ENCODE measurements at regions not wholly inside any gene's neighbourhood (a gene's known extent, or its start where the extent isn't known, plus 50 kb on each side); places are given as distances from the start of the nearest gene placed in this dataset.
A peak's percentile ranks its signal among the peaks of the same experiment; 100 is the strongest.
"Not testable (repeated sequence)": the region's sequence is repeated elsewhere in the genome, so short reads cannot be mapped to it uniquely, and the experiment has no call there.

DNA sequence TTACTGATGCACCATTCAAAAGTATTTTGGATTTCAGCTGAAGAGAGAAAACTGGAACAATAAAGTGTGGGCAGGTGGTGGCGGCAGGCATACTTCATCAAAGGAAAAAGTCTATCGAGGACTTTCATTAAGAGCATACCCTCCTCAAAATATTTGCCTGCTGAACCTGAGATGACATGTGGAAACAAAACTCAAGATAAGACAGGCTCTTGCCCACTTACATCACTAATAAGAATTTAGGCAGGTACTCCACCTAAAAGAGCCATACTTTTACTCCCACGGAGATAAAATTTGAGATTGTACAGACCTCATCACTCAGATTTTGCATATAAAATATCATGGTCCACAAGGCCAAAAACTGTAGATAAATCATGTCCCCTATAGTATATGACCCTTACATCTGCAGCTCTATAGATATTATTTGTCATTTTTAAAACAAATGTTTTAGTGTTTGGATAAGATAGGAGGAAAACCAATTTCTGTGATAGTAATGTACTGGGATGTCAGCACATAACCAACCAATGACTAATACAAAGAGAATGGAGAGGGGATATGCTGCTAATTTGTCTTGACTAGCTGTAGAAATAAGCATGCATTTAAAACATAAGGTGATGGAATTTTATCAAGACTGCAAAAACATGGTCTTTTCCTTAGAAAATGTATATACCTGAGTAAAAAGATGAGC, 730.6 kb upstream of the ZNF608 start:
- DNase-seq (ENCODE audit: low spot score), result no peak

DNA sequence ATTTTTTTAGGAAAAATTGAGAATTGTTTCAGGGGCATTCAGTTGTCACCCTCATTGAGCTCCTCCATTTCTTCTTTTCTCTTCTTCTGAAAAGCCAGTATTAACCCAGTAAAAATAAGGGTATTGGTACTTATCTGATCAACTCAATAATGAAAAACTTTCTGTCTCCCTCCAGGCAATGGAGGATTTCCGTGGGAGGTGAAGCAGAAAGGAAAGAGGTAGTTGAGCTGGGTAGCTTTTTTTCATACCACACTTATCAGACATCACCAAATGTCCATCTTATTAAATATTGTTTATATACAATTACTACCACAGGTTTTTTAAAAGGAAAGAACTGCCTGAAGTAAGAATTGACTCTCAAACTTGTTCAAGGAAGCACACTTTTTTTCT, 731.1 kb upstream of the ZNF608 start:
- no peak for DNase-seq (ENCODE audit: low spot score)

DNA sequence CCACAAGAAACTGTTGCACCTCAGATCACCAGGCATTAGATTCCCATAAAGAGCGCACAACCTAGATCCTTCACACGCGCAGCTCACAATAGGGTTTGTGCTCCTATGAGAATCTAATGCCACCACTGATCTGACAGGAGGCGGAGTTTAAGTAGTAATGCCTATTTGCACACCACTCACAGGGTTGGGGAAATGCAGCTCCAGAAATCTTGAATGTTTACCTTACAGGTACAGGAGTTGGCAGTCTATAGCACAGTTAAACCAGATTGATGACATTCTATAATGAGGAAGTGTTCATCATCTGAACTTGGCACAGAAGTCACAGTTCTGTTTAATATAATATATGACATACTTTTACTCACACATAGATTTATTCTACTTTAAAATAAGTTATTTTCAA, 732.2 kb upstream of the ZNF608 start:
- no peak for DNase-seq (ENCODE audit: low spot score)

DNA sequence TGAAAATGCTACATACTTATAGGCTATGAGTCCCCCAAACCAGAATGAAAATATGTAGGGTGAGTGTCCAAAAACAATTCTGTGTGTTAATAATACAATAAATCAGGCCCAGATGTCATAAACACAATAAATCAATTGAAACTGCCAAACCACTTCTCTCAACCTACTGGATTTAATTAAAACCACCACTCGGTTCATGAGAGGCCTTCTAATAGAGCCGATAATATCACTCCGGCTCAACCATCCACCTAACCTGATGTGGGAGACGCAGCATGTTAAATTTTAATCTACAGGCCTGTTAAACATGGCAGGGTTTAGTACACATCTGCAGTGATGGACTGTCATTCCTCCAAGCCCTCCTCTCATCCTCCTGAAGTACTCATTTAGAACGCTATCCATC, 734.5 kb upstream of the ZNF608 start:
- no peak for DNase-seq (ENCODE audit: low spot score)

DNA sequence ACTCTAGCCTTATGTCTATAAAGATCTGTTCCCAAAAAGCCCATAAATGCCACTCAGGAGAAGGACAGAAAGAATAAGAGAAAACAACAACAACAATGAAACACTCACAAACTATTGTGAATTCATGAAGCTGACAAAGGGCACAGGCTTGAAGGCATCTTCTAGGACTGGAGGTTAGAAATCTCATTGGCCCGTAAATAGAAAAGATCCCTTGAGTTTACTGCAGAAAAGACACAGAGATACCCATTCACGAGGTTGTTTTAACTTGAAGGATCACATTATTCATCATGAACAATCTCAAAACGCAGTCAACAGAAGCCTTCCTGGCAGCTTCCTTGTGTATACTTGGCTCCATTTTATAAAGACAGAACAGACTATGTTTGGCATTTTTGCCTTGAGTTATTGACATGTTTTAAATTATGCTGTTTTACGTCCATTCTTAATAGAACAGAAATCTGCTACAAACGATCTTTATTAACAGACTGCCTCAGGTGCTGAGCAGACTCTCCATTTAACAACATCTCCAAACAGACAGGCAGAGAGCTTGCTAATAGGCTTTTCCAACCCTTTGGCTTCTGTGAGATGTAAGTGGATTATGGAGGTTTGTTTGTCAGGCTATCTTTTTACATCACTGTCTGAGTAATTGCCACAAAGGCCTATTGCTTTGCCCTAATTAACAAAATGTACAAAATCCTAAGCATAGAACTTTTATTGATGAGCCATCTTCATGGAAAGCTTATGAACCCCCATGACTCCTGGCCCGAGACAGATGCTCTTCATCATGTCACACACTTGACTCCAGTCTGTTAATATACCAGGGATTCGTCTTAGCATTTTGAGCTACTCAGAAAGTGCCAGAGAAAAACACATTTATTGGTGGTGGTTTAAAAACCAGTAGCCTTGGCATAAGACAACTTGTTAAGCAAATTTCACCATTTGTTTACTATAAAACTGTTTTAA, 735.3 kb upstream of the ZNF608 start:
- DNase-seq (ENCODE audit: low spot score), result no peak

DNA sequence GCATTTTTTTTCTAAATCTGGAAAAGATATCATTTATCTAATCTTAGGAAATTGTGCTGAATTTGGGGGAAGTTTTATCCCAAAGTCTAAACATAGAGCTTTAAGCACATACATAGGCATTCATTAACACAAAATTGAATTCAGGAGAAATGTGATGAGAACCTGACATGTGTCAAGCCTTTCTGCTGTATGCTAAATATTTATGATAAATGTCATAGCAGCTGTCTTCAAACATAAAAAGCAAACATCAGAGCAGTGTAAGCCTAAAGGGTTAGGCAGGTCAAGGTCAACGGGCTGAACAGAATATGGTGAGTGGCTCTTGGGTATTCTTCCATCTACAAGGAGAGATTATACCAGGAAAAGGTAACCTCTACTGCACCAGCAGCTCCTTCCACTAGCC, 737.2 kb upstream of the ZNF608 start:
- no peak for DNase-seq (ENCODE audit: low spot score)

GRCh38 chr5:125484272-125484741, 737.9 kb upstream of the ZNF608 start:
- DNase-seq (ENCODE audit: low spot score), result no peak

GRCh38 chr5:125484742-125485641, 738.6 kb upstream of the ZNF608 start:
- DNase-seq (ENCODE audit: low spot score), result peak; percentile 50

DNA sequence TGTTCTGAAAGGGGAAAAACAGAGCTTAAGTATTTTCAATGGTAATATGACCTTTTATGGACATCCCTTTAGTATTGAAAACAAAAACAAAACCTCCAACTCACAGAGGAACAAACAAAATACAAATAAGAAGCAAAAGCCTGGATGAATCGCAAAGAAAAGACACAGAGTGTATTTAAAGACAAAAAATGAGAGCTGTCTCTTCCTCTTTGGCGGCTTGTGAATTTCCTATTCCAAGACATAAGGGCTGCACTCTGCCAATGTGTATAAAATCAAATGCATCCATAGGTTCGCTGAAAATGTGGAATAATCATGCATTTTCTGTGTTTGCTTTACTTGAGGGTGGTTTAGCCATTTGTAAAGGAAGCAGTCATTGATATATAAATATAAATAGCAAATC, 739.3 kb upstream of the ZNF608 start:
- no peak for DNase-seq (ENCODE audit: low spot score)

DNA sequence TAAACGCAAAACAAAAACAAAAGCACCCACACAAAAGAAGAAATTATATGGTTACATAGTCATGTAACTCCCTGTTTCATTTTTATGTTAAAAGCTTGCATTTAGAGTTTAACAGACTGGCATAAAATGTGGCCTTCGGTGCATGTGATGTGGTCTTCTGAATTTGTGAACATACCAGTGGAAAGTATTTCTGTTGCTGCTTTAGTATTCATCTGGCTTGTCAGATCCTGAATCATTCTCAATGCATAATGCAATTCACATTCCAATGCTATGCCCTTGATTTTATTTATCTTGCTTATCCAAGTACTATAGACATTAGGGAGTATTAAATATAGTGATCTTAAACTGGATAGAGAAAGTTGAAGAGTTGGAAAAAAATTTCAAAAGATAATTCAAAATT, 740.2 kb upstream of the ZNF608 start:
- DNase-seq (ENCODE audit: low spot score), result no peak

GRCh38 chr5:125487231-125487630, 740.8 kb upstream of the ZNF608 start:
- DNase-seq (ENCODE audit: low spot score), result no peak

GRCh38 chr5:125487652-125488051, 741.2 kb upstream of the ZNF608 start:
- DNase-seq (ENCODE audit: low spot score), result not testable (repeated sequence)

DNA sequence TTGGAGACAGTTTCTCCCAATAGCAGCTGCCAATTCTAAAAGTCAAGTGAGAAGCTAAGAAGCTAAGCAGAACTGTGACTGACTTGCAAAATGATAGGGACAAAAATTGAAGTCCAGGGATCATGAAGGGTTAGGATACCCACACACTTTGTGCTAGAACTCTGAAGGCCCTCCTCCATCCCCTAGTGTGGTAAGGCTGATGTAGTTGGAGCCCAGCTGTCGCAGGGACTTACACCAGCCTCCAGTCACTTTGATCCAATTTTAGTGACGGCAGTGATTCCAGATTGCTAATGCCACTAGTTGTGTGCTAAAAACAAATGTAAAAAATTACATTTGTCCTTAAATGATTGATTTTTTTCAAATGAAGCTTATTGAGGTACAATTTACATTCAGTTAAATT, 742.7 kb upstream of the ZNF608 start:
- no peak for DNase-seq (ENCODE audit: low spot score)

DNA sequence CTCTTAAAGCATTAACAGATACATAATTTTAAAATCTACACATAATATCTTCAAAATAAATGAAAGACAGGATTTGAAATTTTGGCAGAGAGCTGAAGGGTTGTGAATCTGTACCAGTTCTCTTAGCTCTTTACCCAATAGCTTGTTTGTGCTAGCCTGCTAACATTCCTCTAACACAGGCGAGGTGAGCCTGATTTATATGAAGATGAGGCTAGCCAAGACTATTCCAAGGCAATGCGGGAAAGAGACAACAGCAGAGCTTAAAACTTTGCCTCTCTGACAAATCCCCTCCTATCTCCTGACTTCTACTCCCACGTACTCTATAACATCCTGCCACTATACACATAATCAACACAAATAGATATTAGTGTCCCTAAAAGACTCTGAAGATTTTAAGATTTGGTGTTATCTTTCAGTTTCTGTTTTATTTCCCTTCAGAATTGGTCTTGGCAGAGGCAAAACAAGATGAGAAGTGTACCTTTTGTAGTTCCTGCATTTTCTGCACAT, 745.6 kb upstream of the ZNF608 start:
- peak; percentile 20 for DNase-seq (ENCODE audit: low spot score)

GRCh38 chr5:125492977-125493376, 746.5 kb upstream of the ZNF608 start:
- DNase-seq (ENCODE audit: low spot score), result no peak

DNA sequence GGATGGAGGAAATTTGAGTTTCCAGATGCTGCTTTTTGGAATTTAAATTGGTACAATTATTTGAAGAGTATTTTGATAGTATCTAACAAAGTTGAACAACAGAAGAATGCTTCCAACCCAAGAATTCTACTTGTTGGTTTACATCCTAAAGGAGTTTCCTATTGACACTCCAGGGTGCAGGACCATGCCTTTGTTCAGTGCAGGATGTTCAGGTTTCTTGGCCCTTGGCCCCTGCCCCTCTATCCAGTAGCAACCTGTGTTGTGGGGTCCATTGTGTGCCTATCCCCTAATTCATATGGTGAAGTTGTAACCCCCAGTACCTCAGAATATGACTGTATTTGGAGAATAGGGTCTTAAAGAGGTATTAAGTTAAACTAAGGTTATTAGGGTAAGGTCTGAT, 750.0 kb upstream of the ZNF608 start:
- DNase-seq (ENCODE audit: low spot score), result no peak

DNA sequence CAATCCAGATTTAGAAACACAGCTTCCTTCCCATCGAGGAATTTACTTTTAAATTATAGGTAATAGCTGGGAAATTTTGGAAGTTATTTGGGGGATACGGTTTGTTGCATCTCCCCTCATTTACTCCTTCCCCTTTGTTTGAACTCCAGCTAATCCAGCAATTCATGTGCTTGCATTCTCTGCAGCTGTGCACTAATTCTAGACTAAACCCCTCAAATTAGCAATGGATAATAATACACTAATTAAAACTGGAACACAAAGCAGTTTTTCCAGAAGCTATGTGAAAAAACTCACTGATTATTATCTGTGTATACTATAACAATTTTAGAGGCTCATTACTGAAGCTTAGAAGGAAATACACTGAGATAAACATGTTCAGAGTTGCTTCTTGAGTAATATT, 751.2 kb upstream of the ZNF608 start:
- no peak for DNase-seq (ENCODE audit: low spot score)

DNA sequence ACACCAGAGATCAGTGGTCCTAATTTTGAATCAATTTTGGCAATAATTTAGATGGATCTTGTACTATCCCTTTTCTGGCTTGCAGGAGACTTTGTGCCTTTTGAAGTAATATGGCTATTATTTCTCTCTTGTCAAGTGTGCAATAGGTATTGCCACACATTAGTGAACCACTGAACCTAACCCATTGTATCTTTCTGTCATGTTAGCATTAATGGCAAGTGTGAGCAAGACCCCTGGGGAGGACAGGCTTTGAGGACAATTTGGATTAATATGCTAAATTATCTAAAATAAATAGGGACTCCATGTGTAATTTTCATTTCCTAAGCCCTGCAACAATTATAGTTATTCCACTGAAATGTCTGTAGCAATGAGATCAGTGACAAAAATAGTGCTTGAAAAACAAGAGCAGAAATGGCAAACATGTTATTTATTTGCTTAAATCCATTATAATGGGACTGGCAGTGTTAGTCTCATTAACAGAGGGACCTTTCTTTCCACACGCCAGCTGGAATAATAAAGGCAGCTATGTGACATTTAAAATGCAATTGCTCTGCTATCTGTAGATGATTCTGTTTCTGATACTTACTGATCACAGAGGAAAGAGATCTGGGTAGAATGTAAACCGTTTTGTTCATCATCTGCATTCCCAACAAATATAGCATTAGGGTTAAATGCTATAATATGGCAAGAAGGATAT, 753.3 kb upstream of the ZNF608 start:
- no peak for DNase-seq (ENCODE audit: low spot score)

DNA sequence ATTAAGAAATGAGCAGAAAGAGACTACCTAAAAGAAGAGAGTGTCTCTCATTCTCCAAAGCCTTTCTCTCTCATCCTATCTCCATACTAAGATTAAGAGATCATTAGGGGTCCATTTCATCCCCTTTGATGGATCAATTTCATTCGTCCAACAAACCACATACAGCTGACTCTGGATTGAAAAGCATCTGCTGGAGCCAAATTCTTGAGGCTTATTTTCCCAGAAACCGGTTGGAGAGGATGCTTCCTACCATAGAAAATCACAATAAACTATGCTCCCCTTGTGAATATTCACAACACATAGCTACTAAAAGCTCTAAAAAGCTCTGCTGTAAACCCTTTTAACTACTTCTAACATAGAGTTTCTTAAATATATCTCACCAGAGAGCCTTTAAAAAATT, 755.0 kb upstream of the ZNF608 start:
- no peak for DNase-seq (ENCODE audit: low spot score)

GRCh38 chr5:125503946-125504345, 757.5 kb upstream of the ZNF608 start:
- no peak for DNase-seq (ENCODE audit: low spot score)

DNA sequence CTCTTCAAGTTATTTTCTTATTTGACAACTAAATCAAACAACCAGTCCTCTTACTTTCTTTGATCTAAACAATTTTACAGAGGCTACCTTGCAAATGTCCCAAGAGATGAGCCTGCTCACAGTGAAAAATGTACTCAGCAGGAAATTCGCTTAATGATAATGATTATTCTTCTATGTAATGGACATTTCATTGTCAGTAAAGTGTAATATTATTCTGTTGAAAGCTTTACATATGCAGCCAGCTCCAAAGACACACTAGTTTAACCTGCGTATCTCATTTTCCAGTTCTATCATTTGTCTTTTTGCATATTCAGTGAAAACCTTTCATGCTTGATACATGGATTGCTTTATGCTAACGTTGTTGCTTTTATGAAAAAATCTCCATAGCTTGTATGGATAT, 758.7 kb upstream of the ZNF608 start:
- DNase-seq (ENCODE audit: low spot score), result no peak
